AG09319 (cell line): ENCODE measurements at regions not wholly inside any gene's neighbourhood (a gene's known extent, or its start where the extent isn't known, plus 50 kb on each side); places are given as distances from the start of the nearest gene placed in this dataset.
"Not testable (repeated sequence)": the region's sequence is repeated elsewhere in the genome, so short reads cannot be mapped to it uniquely, and the experiment has no call there.

ENCODE experiments used
- DNase-seq: peaks from one replicate; pipeline ENCODE4 v3.0.0-alpha.2; 2010; ENCODE audit warnings: low read depth; ENCODE audit errors: extremely low read depth
- TF ChIP-seq, protein P1 (sequence below): IDR thresholded peaks from 2 replicates; pipeline ENCODE4 v1.5.1; 2011; ENCODE audit warnings: low read depth, mild to moderate bottlenecking, inconsistent platforms, low read length, moderate library complexity

DNA sequence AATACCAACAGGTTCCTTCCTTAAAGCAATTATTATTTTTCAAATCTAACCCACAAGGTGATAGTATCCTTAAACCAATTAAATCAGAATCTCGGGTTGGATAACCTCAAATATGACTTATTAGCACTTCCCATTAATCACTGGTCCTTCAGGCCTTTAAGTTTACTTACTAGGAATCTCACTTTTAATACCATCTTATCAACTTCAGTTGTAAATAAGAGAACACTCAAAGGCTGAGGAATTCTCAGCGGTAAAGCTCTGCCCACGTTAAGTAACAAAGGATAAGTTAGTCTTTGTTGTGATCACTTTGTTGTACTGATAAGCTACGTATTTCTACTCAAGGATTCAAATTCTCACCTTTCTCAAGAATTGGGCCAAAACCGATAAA, 82.0 kb downstream of the OR2B2 start:
- TF ChIP-seq, protein P1, sequence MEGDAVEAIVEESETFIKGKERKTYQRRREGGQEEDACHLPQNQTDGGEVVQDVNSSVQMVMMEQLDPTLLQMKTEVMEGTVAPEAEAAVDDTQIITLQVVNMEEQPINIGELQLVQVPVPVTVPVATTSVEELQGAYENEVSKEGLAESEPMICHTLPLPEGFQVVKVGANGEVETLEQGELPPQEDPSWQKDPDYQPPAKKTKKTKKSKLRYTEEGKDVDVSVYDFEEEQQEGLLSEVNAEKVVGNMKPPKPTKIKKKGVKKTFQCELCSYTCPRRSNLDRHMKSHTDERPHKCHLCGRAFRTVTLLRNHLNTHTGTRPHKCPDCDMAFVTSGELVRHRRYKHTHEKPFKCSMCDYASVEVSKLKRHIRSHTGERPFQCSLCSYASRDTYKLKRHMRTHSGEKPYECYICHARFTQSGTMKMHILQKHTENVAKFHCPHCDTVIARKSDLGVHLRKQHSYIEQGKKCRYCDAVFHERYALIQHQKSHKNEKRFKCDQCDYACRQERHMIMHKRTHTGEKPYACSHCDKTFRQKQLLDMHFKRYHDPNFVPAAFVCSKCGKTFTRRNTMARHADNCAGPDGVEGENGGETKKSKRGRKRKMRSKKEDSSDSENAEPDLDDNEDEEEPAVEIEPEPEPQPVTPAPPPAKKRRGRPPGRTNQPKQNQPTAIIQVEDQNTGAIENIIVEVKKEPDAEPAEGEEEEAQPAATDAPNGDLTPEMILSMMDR: no peak
- no peak for DNase-seq

DNA sequence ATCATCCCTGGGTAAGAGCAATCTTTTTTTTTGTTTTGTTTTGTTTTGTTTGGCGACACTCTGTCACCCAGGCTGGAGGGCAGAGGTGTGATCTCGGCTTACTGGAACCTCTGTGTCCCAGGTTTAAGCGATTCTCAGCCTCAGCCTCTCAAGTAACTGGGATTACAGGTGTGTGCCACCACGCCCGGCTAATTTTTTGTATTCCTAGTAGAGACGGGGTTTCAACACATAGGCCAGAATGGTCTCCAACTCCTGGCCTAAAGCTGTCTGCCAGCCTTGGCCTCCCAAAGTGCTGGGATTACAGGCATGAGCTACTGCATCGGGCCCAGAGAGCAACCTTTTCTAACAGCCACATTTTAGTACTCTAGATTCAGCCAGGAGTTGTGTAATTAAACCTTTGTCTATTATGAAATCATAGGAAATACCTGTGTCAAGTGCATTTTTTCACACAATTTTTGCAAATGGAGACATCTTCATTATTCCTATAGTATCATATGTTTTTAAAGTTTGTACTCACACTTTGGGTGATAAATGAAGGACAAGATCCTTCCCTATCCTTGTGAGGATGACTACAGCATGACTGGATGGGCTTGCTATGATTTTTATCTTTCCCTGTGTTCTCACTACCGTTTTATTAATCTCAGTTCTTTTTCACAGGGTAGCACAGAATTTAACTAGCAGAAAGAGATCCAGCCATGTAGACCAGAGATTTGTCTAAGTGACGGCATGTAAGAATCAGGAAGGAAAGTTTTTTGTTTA, 82.6 kb downstream of the OR2B2 start:
- TF ChIP-seq, protein P1: no peak

DNA sequence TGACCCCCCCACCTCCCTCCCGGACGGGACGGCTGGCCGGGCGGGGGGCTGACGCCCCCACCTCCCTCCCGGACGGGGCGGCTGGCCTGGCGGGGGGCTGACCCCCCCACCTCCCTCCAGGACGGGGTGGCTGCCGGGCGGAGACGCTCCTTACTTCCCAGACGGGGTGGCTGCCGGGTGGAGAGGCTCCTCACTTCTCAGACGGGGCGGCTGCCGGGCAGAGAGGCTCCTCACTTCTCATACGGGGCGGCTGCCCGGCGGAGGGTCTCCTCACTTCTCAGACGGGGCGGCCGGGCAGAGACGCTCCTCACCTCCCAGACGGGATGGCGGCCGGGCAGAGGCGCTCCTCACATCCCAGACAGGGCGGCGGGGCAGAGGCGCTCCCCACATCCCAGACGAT, 84.7 kb downstream of the OR2B2 start:
- DNase-seq: not testable (repeated sequence)

More for the DNA sequence above, 82.6 kb downstream of the OR2B2 start:
- DNase-seq: no peak

DNA sequence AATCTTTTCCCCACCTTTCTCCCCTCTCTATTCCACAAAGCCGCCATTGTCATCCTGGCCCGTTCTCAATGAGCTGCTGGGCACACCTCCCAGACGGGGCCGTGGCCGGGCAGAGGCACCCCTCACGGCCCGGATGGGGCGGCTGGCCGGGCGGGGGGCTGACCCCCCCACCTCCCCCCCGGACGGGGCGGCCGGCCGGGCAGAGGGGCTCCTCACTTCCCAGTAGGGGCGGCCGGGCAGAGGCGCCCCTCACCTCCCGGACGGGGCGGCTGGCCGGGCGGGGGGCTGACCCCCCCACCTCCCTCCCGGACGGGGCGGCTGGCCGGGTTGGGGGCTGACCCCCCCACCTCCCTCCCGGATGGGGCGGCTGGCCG, 85.6 kb downstream of the OR2B2 start:
- DNase-seq: not testable (repeated sequence)

DNA sequence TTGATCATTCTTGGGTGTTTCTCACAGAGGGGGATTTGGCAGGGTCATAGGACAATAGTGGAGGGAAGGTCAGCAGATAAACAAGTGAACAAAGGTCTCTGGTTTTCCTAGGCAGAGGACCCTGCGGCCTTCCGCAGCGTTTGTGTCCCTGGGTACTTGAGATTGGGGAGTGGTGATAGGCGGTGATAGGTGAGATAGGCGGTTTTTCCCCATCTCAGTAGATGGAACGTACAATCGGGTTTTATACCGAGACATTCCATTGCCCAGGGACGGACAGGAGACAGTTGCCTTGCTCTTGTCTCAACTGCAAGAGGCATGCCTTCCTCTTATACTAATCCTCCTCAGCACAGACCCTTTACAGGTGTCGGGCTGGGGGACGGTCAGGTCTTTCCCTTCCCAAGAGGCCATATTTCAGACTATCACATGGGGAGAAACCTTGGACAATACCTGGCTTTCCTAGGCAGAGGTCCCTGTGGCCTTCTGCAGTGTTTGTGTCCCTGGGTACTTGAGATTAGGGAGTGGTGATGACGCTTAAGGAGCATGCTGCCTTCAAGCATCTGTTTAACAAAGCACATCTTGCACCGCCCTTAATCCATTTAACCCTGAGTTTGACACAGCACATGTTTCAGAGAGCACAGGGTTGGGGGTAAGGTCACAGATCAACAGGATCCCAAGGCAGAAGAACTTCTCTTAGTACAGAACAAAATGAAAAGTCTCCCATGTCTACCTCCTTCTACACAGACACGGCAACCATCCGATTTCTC, 86.2 kb downstream of the OR2B2 start:
- DNase-seq: not testable (repeated sequence)

DNA sequence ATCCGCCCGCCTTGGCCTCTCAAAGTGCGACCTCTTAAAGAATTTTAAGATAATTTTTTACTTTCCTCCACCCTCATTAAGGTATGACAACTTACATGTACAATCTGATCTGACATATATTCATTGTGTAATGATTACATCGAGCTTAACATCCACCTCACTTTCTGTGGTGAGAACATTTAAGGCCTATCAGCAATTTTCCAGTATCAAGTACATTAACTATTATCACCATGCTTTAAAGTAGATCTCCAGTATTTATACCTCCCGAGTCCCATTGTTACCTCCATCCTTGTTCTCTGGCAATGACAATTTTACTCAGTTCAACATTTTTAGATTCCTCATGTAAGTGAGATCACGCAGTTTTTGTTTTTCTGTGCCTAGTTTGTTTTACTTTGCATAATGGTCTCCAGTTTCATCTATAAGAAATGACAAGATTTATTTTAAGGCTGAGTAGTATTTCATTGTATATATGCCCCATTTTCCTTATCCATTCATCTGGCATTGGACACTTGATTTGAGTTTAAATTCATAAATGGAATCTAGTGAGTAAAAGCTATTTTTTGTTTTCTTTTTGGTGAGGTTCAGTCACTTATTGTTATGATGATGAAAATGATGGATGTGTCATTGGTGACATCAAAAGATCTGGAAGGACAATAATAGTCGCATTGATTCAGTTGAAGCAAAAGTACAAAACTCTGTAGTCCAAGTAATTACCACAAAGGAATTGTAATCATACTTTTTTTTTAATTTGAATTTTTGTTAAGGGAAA, 87.0 kb downstream of the OR2B2 start:
- TF ChIP-seq, protein P1: no peak
- no peak for DNase-seq

DNA sequence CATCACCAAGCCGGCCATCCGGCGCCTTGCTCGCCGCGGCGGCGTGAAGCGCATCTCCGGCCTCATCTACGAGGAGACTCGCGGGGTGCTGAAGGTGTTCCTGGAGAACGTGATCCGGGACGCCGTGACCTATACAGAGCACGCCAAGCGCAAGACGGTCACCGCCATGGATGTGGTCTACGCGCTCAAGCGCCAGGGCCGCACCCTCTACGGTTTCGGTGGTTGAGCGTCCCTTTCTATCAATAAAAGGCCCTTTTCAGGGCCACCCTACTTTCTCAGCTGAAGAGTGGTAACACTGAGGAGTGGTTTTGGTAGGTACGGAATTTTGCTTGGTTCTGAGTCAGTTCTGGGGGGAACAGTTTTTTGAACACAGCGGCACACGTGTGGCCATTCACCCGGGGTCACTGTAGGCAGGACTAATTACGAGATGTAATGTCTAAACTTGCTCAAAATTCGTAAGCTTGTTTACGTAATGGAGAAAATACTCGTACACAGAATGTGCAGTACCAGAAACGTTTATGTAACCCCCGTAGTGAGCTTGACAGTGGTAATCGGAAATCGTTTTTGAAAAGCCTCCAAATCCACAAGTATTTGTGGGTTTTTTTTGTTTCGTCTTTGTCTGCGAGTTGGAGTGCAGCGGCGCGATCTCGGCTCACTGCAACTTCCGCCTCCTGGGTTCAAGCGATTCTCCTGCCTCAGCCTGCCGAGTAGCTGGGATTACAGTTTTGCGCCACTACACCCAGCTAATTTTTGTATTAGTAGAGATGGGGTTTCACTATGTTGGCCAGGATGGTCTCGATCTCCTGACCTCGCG, 87.8 kb downstream of the OR2B2 start:
- not testable (repeated sequence) for DNase-seq

DNA sequence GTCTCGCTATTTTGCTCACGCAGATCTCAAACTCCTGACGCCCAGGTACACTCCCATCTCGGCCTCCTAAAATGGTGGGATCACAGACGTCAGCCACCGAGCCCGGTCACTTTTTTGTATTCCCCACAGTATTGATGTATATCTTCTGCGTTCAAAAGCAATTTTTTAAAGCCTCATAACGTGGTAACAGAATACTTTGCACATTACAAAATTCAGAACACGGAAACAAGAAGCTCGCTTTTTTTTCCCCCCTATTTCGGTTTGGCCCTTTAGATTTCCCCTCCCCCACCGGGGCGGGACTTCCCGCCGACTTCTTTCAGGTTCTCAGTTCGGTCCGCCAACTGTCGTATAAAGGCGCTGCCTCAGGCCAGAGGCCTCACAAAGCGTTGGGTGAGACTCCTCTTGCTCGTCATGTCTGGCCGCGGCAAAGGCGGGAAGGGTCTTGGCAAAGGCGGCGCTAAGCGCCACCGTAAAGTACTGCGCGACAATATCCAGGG, 88.4 kb downstream of the OR2B2 start:
- not testable (repeated sequence) for DNase-seq

DNA sequence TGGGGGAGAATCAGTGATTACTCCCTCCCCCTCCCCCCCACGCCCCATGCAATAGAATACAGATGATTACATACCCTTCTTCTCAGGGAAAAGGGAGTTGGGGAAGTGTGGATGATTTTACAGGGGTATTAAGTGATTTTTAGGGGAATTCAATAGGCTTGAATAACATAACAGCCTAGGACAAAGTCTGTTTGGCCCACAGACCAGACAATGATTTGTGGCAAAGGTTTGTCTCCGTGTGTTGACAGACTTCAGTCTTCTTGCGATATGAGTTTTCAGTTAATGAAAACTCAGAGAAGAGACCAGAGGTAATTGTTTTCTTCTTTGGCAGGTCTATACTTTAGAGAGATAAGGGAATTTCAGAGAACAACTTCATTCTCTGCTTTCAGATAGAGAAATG, 95.3 kb downstream of the OR2B2 start:
- TF ChIP-seq, protein P1: no peak
- no peak for DNase-seq
